Activated CD4-positive, alpha-beta T cell treated with anti-CD3 and anti-CD28 coated beads, Interleukin-2, Interleukin-6, amounts not matched to agents 100 ng/mL and 50 ng/mL, durations not matched to agents 16 hours and 8 hours (primary cell): ENCODE measurements at regions not wholly inside any gene's neighbourhood (a gene's known extent, or its start where the extent isn't known, plus 50 kb on each side); places are given as distances from the start of the nearest gene placed in this dataset.
"Not testable (repeated sequence)": the region's sequence is repeated elsewhere in the genome, so short reads cannot be mapped to it uniquely, and the experiment has no call there.

ENCODE experiments used
- DNase-seq: peaks from one replicate; pipeline ENCODE4 v3.0.0-alpha.2; 2020

DNA sequence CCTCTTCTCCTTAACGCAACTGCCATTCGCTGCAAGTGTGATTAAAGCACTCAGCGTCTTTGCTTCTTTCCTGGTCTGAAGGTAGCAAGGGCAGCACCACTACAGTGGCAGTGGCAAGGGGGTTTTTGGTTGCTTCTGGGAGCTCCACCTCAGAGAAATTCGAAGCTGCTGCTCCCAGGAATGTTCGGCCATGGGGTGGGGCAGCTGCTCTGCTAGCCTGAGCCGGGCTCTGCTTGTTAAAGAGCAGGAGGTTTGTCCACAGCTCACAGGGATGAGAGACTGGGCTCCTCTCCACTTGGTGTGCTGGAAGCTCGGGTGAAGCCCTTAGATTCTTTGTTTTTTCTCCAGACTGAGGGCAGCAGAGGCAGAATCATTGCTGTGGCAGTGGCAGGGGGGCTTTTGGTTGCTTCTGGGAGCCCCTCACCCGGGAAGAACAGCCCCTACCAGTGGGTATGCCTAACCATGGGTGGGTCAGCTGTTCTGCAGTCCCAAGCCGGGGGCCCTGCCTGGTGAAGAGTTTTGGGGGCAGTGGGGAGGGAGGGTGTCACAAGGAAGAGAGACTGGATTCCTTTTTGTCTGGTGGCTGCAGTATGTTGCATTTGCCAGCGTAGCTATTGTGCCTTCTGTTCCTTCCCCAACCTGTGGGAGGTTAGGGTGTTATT, 340.2 kb downstream of the AEBP2 start:
- DNase-seq: no peak

DNA sequence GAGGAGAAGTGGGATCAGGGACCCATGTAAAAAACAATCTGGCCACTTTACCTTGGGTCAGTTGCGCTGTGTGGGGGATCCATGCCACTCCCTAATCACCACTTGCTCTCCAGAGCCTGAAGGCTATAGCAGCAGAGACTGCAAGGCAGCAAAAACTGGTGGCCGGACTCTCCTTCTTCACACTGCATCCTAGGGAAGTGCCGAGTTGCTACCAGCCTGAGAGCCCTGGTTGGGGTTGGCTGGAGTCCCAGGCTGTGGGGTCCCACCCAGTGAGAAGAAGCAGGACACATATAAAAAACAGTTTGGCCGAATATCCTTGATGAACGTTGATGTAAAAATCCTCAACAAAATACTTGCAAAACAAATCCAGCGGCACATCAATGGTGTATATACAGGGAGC, 341.2 kb downstream of the AEBP2 start:
- no peak for DNase-seq

DNA sequence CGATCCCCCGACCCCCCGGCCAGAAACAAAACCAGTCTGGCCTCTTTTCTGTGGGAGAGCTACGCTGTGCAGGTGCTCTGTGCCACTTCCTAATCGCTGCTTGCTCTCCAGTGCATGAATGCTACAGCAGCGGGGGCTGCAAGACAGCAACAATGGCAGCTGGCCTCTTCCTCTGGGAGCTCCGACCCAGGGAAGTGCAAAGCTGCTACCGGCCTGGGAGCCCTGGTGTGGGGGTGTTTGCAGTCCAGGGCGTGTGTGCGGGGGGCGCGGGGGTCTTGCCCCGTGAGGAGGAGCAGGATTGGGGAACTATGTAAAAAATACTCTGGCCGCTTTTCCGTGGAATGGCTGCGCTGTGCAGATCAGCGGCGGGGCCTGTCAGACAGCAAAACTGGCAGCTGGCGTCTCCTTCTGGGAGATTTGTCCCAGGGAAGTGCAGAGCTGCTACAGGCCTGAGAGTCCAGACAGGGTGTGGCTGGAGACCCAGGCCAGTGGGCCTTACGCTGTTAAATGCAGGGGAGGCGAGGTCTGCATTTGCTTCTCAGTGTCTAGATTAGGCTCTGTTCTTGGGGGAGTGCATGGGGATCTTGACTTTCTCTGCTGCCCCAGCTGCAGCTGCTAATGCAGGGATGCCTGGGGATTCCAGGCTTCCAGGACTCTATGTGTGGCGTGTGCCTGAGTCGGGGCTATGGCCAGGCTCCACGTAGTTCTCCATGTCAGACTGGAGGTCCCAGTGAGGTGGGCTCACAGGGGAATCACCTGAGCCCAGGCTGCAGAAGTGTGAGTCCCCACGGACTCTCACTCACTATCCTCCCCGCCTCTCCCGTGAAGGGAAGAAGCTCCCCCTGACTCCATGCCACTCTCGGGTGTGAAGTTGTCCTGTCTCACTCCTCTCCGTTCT, 344.5 kb downstream of the AEBP2 start:
- DNase-seq: no peak

DNA sequence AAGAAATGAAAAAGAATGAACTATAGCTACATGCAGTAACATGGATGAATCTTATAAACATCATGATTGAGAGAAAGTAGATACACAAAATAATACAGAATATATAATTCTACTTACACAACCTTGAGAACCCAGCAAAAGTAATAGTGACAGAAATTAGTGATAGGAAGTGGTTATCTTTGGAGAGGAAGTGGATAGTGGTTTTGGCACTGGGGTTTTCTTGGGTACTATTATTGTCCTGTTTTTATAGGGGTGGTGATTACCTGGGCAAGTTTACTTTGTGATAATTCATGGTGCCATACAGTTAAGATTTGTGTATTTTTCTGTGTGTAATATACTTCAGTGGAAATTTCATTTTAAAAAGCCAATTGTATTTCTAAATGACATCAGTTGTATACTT, 352.7 kb downstream of the AEBP2 start:
- peak; percentile 42 for DNase-seq

DNA sequence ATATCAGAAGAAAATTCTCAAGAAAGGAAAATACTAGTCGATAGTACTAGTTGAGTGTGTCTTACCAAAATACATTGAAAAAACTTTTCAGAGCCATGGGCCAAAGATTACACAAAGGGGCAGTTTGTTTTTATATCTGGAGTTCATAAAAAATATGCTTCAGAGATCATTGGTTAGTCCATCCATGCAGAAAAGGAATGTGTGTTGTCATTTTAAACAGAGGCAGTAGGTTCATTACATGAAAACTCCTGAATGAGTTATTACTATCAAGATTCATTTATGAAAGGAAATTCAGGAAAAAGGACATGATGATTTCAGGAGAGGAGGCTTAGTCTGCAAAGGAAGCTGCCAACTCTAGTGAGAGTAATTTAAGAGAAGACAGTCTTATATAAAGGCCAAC, 354.8 kb downstream of the AEBP2 start:
- no peak for DNase-seq

DNA sequence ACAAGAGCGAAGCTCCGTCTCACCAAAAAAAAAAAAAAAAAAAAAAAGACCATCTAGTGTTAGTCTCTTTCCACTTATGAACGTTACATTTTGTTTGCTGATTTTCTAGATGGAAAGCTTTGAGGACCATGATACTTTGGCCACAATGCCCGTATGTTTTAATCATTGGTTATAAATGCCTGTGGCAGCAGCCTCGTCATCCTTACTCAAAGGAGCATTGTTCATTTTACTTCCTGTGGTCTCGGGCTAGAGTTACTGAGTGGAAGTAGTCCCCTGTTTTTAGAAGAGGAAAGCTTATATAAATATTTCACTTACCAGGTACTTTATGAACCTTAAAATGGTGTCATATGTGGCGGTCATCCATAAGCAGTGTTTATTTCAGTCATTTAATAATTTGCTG, 359.9 kb downstream of the AEBP2 start:
- DNase-seq: peak; percentile 13

DNA sequence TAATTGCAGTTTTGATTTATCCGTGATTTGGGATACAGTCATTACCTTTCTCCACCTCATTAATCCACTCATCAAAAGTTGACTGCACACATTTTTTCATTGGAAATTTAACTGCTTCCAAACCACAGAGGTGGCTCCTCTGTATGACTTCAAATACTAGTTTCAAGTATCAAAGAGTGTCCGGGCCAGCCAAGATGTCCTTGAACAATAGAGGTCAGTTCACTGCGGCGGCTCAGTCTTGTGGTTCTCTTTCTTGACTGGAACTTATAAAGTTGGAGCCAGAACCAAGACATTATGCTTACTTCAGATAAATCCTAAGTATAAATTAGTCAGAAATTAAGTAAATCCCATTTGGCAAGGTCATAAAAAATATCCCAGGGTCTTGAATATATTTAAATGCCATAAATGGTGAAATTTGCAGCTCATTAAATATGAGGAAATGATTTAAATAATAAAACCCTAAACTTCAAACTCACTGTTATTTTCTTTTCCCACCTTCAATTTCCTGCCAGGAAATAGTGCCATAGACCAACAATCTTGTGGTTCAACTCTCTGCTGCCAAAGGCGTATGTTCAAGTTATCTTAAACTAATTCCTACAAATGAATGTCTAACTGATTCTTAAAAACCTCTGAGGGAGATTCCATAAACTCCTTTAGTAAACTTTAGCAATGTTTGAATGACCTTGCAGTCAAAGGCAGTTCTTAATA, 360.8 kb downstream of the AEBP2 start:
- no peak for DNase-seq

DNA sequence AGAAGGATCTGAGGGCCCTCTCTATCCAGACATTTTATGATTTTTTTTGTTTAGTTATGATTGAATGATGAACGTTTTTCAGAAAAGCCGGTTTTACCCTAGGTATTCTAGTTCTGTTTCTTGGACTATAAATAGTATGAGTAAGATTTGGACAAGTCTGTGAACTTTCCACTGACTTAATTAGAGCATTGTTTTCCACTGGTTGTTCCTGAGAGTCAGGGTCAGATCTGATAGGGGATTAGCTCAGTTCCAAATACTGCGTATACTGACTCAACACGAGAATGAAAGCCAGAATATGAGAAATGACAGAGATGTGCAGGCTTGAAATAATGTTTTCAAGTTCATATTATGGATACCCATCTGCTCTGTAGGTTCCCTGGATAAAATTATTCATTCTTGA, 361.6 kb downstream of the AEBP2 start:
- DNase-seq: peak; percentile 75

DNA sequence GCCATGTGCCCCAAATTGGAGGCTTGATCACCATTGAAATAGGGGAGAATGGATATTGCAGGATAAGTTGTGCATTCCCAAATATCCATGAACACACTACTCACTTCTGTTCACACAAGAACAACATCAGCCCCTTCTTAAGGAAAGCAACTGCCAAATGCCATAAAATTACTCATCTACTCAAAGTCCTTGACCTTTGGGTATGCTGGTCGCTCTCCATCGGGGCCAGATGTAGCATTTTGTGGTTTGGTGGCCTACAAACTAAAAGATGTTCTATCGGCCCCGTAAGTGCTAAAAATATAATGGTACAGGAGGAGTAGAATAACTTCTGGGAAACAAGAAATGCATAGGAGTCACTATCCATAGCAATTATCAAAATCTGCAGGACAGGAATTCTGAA, 362.6 kb downstream of the AEBP2 start:
- no peak for DNase-seq

DNA sequence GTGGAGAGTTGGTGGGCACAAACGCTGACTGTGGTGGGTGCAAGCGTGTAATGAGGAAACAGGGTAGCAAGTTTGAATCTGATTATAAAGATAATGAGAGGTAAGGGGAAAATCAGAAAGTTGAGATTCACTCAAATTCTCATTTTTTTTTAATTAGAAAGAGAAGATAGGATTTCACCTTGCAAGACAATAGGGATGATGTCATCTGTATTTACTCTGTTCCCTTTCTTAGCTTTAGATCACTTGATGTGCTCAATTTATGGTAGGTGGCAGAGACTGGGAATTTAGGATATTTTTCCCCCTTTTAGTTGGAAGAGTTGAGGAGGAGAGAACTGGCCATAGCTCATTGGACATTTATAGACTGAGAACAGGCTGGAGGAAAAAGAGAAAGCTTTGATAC, 363.6 kb downstream of the AEBP2 start:
- DNase-seq: no peak

DNA sequence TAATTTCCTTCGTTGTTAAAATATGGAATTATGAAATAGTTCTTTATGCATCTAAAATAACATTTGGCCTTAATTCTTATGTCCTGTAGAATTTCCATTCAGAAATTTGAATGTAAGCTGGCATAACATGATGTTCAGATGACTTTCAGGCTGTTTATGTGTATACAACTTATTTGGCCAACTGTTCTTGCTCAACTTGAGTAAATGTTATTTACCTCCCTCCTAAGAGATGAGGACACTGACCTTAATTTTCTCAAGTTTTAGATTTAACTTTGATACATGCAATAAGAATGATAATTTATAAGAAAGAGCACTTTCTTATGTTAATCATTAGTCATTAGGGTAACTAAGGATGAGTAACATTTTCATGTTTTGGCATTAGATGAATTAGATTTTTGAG, 365.4 kb downstream of the AEBP2 start:
- DNase-seq: no peak

DNA sequence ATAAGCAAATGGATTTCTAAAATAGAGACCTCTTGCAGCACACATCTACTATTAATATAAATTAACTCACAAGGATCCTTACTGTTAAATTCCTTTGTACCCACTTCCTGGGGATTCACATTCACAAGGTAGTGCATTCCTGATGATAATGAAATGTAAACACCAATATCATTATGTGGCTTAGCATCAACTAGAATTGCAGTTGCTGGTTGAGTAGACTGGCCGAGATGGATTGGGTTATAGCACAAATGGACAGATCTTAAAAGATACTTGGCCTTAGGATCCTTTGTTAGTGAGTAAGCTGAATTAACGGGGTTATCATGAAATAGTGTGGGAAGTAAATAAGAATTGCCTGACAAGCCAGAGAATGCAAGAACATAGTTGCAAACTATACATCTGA, 369.1 kb downstream of the AEBP2 start:
- DNase-seq: no peak

DNA sequence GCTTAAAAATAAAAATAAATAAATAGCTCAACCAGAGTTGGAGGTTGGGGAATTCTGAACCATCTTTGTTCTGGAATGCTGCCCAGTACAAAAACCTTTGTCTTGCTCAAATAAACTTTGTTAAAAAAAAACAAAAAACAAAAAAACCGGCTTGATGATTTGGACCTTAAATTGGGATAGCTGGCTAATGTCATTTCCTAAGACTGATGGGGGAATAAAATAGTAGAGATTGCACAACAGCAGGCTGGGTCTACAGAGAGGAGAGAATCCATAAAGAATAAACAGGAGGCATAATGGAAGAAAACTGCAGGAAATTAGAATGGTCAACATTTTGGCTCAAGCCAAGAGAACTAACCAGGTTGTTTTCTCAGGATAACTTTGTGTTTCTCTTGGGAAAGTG, 370.9 kb downstream of the AEBP2 start:
- DNase-seq: no peak

DNA sequence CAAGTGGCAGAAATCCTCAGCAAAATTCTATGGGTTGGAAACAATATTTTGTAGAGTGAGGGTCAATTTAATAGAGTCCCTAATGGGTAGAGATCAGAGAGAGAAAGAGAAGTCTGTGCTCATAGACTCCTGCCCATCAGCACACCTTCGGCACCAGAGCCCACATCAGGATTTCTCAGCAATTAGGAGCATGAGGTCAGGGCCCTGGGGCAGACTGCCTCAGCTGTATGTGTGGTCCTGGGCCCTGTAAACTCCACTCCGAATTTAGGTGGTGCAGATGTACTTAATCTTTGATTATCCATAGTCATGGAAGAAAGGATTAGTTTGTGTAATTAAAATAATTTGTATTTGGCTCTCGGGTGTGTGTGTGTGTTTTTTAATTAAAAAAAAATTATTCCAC, 372.6 kb downstream of the AEBP2 start:
- no peak for DNase-seq

DNA sequence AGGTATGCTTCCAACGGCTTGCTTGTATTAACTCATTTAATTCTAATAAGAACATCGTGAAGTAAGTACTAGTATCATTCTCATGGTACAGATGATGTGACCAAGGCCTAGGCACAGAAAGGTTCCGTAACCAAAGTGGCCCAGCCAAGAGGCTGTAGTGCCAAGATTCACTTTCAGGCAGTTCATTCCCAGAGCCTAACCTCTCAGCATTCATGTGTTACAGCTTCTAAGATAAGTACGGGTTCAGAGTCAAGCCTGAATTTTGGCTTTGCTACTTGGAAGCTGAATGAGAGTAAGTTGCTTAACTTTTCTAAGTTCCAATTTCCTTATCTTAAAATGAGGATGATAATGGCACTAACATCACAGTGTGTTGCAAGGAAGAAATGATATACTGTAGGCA, 379.9 kb downstream of the AEBP2 start:
- DNase-seq: no peak

DNA sequence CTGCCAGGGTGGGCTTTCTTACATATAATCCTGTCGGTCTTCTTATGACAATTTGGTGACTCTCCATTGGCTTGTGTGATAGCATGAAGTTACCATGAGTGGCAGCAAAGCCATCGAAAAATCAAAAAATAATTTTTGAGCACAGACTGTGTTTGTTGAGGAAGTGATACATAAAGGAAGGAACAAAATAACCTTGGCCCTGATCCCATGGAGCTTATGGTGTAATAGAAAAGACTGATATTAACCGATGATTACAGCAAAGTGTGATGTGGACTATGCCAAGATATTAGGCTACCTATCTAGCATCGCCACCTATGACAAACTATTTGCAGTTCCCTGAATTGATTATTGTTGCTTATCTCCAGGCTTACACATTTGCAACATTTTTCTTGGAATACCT, 383.2 kb downstream of the AEBP2 start:
- no peak for DNase-seq

DNA sequence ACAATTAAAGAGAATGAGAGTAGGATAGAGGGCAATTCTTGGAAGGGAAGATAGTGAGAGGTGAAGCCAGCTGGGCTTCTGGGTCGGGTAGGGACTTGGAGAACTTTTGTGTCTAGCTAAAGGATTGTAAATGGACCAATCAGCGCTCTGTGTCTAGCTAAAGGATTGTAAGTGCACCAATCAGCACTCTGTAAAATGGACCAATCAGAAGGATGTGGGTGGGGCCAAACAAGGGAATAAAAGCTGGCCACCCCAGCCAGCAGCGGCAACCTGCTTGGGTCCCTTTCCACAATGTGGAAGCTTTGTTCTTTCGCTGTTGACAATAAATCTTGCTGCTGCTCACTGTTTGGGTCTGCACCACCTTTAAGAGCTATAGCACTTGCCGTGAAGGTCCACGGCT, 384.0 kb downstream of the AEBP2 start:
- DNase-seq: not testable (repeated sequence)

DNA sequence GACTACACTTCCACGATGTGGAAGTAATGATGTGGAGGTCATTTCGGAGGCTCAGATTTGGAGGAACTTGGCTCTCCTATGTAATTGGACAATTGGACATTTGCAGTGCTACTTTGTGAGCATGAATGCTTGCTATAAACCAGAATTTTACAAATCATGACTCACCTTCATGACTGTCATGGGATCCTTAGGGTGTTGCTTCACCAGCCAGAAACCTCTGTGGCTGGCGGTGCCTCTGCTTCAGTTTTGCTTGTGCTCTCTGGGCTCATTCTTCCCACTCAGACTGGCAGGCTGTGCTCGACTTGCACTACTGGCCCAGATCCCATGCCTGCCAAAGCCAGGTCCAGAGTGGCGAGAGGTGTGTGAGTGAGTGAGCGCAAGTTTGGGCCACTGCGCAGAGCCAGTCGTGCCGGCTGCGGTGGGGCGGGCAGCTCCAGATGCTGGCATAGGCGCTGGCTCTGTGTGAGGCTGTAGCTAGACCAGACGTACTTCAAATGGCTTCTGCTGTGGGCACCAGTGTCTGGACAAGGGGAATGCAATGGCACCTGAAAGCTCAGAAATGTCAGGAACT, 387.8 kb downstream of the AEBP2 start:
- no peak for DNase-seq

DNA sequence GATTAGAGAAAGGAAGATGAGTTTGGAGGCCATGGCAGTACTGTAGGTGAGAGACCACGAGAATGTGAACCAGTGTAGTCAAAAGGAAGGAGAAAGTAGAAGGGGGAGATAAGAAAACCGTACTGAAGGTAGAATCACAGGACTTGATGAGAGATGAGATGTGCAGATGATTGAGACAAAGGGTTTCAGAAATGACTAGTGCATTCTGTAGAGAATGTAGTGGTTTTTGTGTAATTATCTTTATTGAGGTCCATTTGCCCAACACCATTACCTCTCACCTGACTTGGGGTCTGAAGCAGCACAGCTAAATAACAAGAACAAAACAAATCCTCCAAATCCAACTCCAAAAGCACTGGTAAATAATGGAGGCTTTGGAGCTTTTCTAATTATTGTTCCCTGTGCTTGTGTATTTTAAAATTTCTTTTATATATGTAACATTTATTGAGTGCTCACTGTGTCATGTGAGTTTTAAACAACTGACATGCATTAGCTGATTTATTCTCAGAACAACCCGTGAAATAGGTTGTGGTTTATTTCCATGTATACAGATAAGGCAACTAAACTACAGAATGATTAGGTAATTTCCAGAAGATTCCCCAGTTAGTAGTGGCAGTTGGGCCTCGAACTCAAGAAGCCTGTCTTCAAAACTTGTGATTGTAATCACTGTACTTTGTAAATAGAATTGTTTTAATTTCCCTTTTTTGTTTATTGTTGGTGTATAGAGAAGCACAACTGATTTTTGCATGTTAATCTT, 390.0 kb downstream of the AEBP2 start:
- DNase-seq: peak; percentile 23

DNA sequence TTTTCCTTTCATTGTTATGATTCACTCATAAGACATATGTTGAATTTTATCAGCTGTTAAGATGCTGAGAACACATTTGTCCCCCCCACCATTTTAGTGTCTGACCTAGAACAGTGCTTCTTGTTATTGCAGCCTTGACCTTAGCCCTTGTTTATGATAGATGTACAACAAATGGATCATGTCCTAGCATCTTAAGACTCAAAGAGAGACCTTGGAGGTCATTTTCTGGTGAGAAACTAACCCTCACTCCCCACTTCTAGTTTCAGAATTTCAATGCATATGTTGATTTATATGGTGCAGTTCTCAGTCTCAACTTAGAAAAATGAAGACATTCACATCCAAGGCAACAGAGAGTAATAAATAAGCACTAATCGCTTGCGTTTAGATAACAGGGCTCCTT, 391.2 kb downstream of the AEBP2 start:
- DNase-seq: peak; percentile 28

DNA sequence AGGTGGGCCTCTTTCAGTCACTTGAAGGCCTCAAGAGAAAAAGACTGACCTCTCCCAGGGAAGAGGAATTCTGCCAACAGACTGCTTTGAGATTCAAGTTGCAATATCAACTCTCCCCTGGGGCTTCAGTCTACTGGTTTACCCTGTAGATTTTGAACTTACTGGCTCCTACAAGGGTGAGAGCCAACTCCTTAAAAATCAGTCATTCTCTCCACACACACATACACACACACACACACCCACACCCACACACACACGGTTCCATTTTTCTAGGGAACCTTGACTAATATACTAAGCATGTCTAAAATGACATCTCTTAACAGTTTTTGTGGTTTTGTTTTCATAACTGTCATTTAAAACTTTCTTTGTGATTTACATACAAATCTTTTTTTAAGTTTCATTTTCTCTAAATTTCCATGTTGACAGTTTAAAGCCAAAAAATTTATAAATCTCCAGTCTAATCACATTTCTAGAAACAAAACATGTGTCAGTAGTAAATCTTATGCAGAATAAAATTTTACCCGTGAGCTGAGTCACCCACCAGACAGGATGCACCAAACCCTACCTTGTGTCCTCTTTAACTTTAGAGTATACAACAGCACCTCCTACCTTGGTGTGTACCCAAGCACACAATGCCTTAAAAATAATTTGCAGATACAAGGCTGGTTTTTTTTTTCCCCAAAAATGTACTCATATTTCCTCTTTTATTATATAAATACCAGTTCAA, 394.6 kb downstream of the AEBP2 start:
- peak; percentile 56 for DNase-seq

DNA sequence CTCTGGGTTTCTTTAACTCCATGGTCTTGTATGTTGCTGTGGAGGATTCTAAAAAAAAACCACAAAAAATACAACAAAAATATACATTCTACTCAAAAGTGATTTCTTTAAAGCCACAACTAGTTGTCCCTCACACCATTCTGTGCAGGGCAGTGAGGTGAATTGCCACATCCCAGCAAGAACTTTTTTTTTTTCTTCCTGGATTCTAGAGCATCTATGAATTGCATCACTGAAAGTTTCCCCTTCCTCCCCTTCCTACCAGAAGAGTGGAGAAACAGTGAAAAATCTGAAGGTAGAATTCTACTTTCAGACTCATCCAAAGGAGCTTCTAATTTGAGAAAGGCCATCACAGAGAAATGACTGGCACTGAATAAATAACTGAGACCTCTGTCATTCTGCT, 395.3 kb downstream of the AEBP2 start:
- DNase-seq: no peak
